Endodermal cell (in vitro differentiated cells): ENCODE measurements at regions not wholly inside any gene's neighbourhood (a gene's known extent, or its start where the extent isn't known, plus 50 kb on each side); places are given as distances from the start of the nearest gene placed in this dataset.

Source experiments
- DNase-seq: peaks from one replicate; pipeline ENCODE4 v3.0.0-alpha.2; 2017
- H3K27ac ChIP-seq: 2 replicates; pipeline ENCODE4 v1.5.1; 2013; ENCODE audit warnings: mild to moderate bottlenecking, low read depth, low read length, moderate library complexity
- H3K27me3 ChIP-seq: 2 replicates; pipeline ENCODE4 v1.6.1; 2013; ENCODE audit warnings: mild to moderate bottlenecking, low read length, moderate library complexity; ENCODE audit not compliant: insufficient read depth, control insufficient read depth, poor library complexity, severe bottlenecking
- H3K36me3 ChIP-seq: 2 replicates; pipeline ENCODE4 v1.7.0; 2013; ENCODE audit warnings: mild to moderate bottlenecking, low read length, moderate library complexity; ENCODE audit not compliant: control insufficient read depth, insufficient read depth
- H3K4me1 ChIP-seq: one replicate; pipeline ENCODE4 v1.7.0; 2013; ENCODE audit warnings: low read length; ENCODE audit not compliant: control insufficient read depth, insufficient read depth
- H3K4me3 ChIP-seq: 2 replicates; pipeline ENCODE4 v1.5.1; 2013; ENCODE audit warnings: mild to moderate bottlenecking, low read length, moderate library complexity
- H3K9ac ChIP-seq: 2 replicates; pipeline ENCODE4 v1.6.1; 2013; ENCODE audit warnings: mild to moderate bottlenecking, low read length, moderate library complexity; ENCODE audit not compliant: poor library complexity, severe bottlenecking; ENCODE audit errors: extremely low read depth
- H3K9me3 ChIP-seq: 2 replicates; pipeline ENCODE4 v1.6.1; 2013; ENCODE audit warnings: mild to moderate bottlenecking, low read length, moderate library complexity; ENCODE audit not compliant: control insufficient read depth
- H3K27ac Mint-ChIP-seq: 2 replicates; pipeline ENCODE4 v1.8.0; 2020; ENCODE audit warnings: mixed read lengths
- H3K27me3 Mint-ChIP-seq: 2 replicates; pipeline ENCODE4 v1.8.0; 2021; ENCODE audit warnings: mild to moderate bottlenecking, mixed read lengths; ENCODE audit not compliant: insufficient read depth
- H3K36me3 Mint-ChIP-seq: 2 replicates; pipeline ENCODE4 v1.8.0; 2020; ENCODE audit warnings: low read depth, mixed read lengths
- H3K4me1 Mint-ChIP-seq: 2 replicates; pipeline ENCODE4 v1.8.0; 2020; ENCODE audit warnings: mixed read lengths
- H3K4me3 Mint-ChIP-seq: 2 replicates; pipeline ENCODE4 v1.8.0; 2020; ENCODE audit warnings: mild to moderate bottlenecking, moderate library complexity, mixed read lengths
- H3K9me3 Mint-ChIP-seq: 2 replicates; pipeline ENCODE4 v1.8.0; 2020; ENCODE audit warnings: mild to moderate bottlenecking, mixed read lengths
- CTCF ChIP-seq: fragments of 200-600 bp; sonication (generic); conservative IDR thresholded peaks from 2 replicates; pipeline ENCODE4 v1.5.0; 2021; ENCODE audit warnings: antibody characterized with exemption, mild to moderate bottlenecking
- whole genome bisulfite sequencing, 2 experiments: methylation state at CpG; one replicate each; pipeline versions ENCODE4 v1.1.5 to v1.1.7; 2013; ENCODE audit warnings: missing lambda C conversion rate in 2 of 2, mixed read lengths in 1 of 2; ENCODE audit not compliant: insufficient coverage in 1 of 2, insufficient read length in 1 of 2; 5-methylcytosine and 5-hydroxymethylcytosine counted together

DNA sequence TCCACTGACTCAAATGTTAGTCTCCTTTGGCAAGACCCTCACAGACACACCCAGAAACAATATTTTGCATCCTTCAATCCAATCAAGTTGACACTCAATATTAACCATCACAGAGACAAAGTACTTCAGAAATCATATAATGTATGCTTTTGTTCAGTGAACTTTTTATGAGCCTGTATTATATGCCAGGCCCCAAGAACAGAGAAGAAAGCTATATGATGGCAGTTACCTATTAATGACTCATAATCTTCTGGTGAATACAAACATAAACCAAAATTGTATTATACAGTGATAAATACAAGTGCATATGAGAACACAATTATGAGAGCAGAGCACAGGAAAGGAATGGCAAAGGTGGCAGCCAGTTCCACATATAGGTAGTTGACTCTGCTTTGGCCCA, 852.0 kb upstream of the EPHA5 start:
- Mint-ChIP-seq H3K27ac (no peak overlapping the region), H3K4me3 (no peak overlapping the region), H3K36me3 (no peaks in the 10 kb centered on the region), H3K9me3 (peaks cover 2% of the 10 kb centered on the region), H3K27me3 (no peaks in the 10 kb centered on the region), H3K4me1 (no peaks in the 10 kb centered on the region)
- Histone ChIP-seq H3K9me3 (peaks cover 9% of the 10 kb centered on the region), H3K27ac (no peak overlapping the region), H3K9ac (no peak overlapping the region), H3K36me3 (no peaks in the 10 kb centered on the region), H3K4me1 (no peaks in the 10 kb centered on the region), H3K4me3 (no peak overlapping the region), H3K27me3 (no peaks in the 10 kb centered on the region)
- no peak for DNase-seq
- no peak for TF ChIP-seq CTCF

DNA sequence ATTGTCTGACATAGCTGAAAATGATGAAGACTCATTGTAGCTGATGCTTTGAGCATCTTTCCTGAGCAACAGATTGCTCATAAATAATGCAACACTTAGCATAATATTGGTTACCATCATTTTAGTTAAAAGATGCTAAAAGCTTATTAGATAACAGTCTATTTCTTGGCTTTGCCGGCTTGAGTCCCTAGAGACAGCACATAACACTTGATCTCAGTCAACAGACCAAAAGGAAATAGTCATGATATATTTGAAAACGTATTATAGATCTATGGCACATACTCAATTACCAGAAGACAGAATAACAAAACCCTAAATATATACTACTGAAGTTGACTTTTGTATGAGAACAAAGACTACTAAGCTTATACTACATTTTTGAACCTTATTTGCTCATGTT, 846.7 kb upstream of the EPHA5 start:
- WGBS, 2 experiments: 82% methylated on average over 2 of the region's 2 CpGs; no CpG with 5 or more reads in 1 of the 2 experiments
- H3K27me3 Mint-ChIP-seq: no peaks in the 10 kb centered on the region

DNA sequence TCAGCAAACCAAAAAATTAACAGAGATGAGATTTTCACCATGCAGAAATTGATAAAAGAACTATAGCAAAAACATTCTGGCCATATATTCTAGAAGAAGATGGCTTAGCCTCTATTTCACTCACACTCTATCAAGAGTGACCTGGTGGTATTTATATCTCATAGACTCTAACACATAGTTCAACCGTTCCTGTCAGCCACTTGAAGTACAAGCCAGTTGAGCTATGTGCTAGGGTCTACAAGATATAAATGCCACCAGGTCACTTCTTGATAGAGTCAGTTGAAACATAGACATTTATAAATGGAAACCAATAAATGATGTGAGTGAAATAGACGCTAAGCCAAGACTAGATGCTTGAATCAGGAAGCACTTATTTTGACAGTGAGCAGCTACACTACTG, 836.7 kb upstream of the EPHA5 start:
- no peaks in the 10 kb centered on the region for H3K9me3 ChIP-seq
- no peaks in the 10 kb centered on the region for H3K27me3 ChIP-seq
- no peak overlapping the region for H3K4me3 ChIP-seq
- no peaks in the 10 kb centered on the region for H3K4me1 ChIP-seq
- H3K9ac ChIP-seq: no peak overlapping the region
- no peaks in the 10 kb centered on the region for H3K36me3 ChIP-seq
- Mint-ChIP-seq H3K36me3 (no peaks in the 10 kb centered on the region), H3K4me3 (no peak overlapping the region), H3K27ac (no peak overlapping the region), H3K9me3 (peaks cover 2% of the 10 kb centered on the region), H3K27me3 (no peaks in the 10 kb centered on the region), H3K4me1 (no peaks in the 10 kb centered on the region)
- TF ChIP-seq CTCF: no peak
- WGBS, 2 experiments: 90 to 100% methylated on average over 1 to 2 of the region's 2 CpGs
- H3K27ac ChIP-seq: no peak overlapping the region
- DNase-seq: no peak

More for the DNA sequence above, 846.7 kb upstream of the EPHA5 start:
- no peaks in the 10 kb centered on the region for H3K9me3 ChIP-seq
- H3K4me3 Mint-ChIP-seq: no peak overlapping the region
- H3K4me1 Mint-ChIP-seq: no peaks in the 10 kb centered on the region
- peaks cover 2% of the 10 kb centered on the region for H3K9me3 Mint-ChIP-seq
- TF ChIP-seq CTCF: no peak
- no peak overlapping the region for H3K27ac ChIP-seq
- no peak overlapping the region for H3K4me3 ChIP-seq
- no peaks in the 10 kb centered on the region for H3K36me3 ChIP-seq
- no peak overlapping the region for H3K9ac ChIP-seq
- H3K36me3 Mint-ChIP-seq: no peaks in the 10 kb centered on the region
- no peak overlapping the region for H3K27ac Mint-ChIP-seq
- no peaks in the 10 kb centered on the region for H3K4me1 ChIP-seq
- no peaks in the 10 kb centered on the region for H3K27me3 ChIP-seq
- no peak for DNase-seq
